Globus pallidus (tissue), 1 donor: ENCODE measurements at regions not wholly inside any gene's neighbourhood (a gene's known extent, or its start where the extent isn't known, plus 50 kb on each side); places are given as distances from the start of the nearest gene placed in this dataset.

Experiments
- DNase-seq: peaks from one replicate; pipeline ENCODE4 v3.0.0-alpha.2; 2015; ENCODE audit warnings: low spot score

- peak; percentile 84 for DNase-seq
These were observed 124.3 kb downstream of the TRIM29 start for GRCh38 chr11:120013325-120014250.

GRCh38 chr11:120012245-120012644 lies 125.7 kb downstream of the TRIM29 start:
- DNase-seq: no peak

GRCh38 chr11:120011836-120012235 lies 126.1 kb downstream of the TRIM29 start:
- DNase-seq: peak; percentile 82

GRCh38 chr11:120010775-120011174 lies 127.1 kb downstream of the TRIM29 start:
- DNase-seq: no peak

- DNase-seq: no peak
These were observed 128.0 kb downstream of the TRIM29 start for GRCh38 chr11:120009938-120010337.

- DNase-seq: no peak
These were observed 130.8 kb downstream of the TRIM29 start for GRCh38 chr11:120007144-120007543.

- no peak for DNase-seq
These were observed 133.2 kb downstream of the TRIM29 start for GRCh38 chr11:120004723-120005122.

- peak; percentile 69 for DNase-seq
These were observed 136.5 kb downstream of the TRIM29 start for GRCh38 chr11:120001178-120002090.

GRCh38 chr11:119999220-119999619 lies 138.7 kb downstream of the TRIM29 start:
- no peak for DNase-seq

GRCh38 chr11:119996556-119996955 lies 141.4 kb downstream of the TRIM29 start:
- no peak for DNase-seq

- DNase-seq: peak; percentile 62
These were observed 142.0 kb downstream of the TRIM29 start for GRCh38 chr11:119995730-119996491.

- DNase-seq: no peak
These were observed 144.2 kb downstream of the TRIM29 start for GRCh38 chr11:119993722-119994121.

- no peak for DNase-seq
These were observed 145.5 kb downstream of the TRIM29 start for GRCh38 chr11:119992171-119993051.

GRCh38 chr11:119991669-119992068 lies 146.2 kb downstream of the TRIM29 start:
- no peak for DNase-seq

- DNase-seq: no peak
These were observed 146.9 kb downstream of the TRIM29 start for GRCh38 chr11:119991022-119991404.

- DNase-seq: peak; percentile 97
These were observed 147.4 kb downstream of the TRIM29 start for GRCh38 chr11:119990309-119991021.

GRCh38 chr11:119989159-119989821 lies 148.6 kb downstream of the TRIM29 start:
- no peak for DNase-seq

- no peak for DNase-seq
These were observed 152.4 kb downstream of the TRIM29 start for GRCh38 chr11:119985551-119985950.

GRCh38 chr11:119983816-119984215 lies 154.1 kb downstream of the TRIM29 start:
- DNase-seq: no peak

- DNase-seq: no peak
These were observed 154.6 kb downstream of the TRIM29 start for GRCh38 chr11:119983240-119983732.
